IPS-18c (cell line): ENCODE measurements at regions not wholly inside any gene's neighbourhood (a gene's known extent, or its start where the extent isn't known, plus 50 kb on each side); places are given as distances from the start of the nearest gene placed in this dataset.
"Not testable (repeated sequence)": the region's sequence is repeated elsewhere in the genome, so short reads cannot be mapped to it uniquely, and the experiment has no call there.

ENCODE experiments used
- H3K4me3 ChIP-seq: 2 replicates; pipeline ENCODE4 v1.7.0; 2013; ENCODE audit warnings: low read depth, mild to moderate bottlenecking, low read length, moderate library complexity; ENCODE audit not compliant: insufficient read depth
- H3K9me3 ChIP-seq: one replicate; pipeline ENCODE4 v1.6.1; 2013; ENCODE audit warnings: mild to moderate bottlenecking, low read length, moderate library complexity; ENCODE audit not compliant: control insufficient read depth, insufficient read depth

- Histone ChIP-seq H3K9me3 (no peaks in the 10 kb centered on the region), H3K4me3 (no peak overlapping the region)
Measured at GRCh38 chr5:62779010-62779422, 200.4 kb downstream of the LRRC70 start.

GRCh38 chr5:62778316-62779009 is 199.8 kb downstream of the LRRC70 start:
- Histone ChIP-seq H3K9me3 (no peaks in the 10 kb centered on the region), H3K4me3 (no peak overlapping the region)

GRCh38 chr5:62777081-62777480 is 198.5 kb downstream of the LRRC70 start:
- not testable (repeated sequence) for H3K9me3 ChIP-seq, H3K4me3 ChIP-seq

- H3K9me3 ChIP-seq, H3K4me3 ChIP-seq: not testable (repeated sequence)
Measured at GRCh38 chr5:62776592-62776991, 198.0 kb downstream of the LRRC70 start.

- H3K4me3 ChIP-seq: no peak overlapping the region
- H3K9me3 ChIP-seq: no peaks in the 10 kb centered on the region
Measured at GRCh38 chr5:62773460-62773859, 194.8 kb downstream of the LRRC70 start.

GRCh38 chr5:62771341-62771740 is 192.7 kb downstream of the LRRC70 start:
- H3K9me3 ChIP-seq: no peaks in the 10 kb centered on the region

GRCh38 chr5:62767650-62768049 is 189.0 kb downstream of the LRRC70 start:
- no peaks in the 10 kb centered on the region for H3K9me3 ChIP-seq
- no peak overlapping the region for H3K4me3 ChIP-seq

More at GRCh38 chr5:62771341-62771740, 192.7 kb downstream of the LRRC70 start:
- no peak overlapping the region for H3K4me3 ChIP-seq

- Histone ChIP-seq H3K4me3 (no peak overlapping the region), H3K9me3 (no peaks in the 10 kb centered on the region)
Measured at GRCh38 chr5:62767077-62767476, 188.5 kb downstream of the LRRC70 start.

- Histone ChIP-seq H3K9me3 (no peaks in the 10 kb centered on the region), H3K4me3 (no peak overlapping the region)
Measured at GRCh38 chr5:62762503-62762902, 183.9 kb downstream of the LRRC70 start.

- not testable (repeated sequence) for H3K9me3 ChIP-seq, H3K4me3 ChIP-seq
Measured at GRCh38 chr5:62757686-62758085, 179.1 kb downstream of the LRRC70 start.

GRCh38 chr5:62752998-62753367 is 174.4 kb downstream of the LRRC70 start:
- H3K9me3 ChIP-seq, H3K4me3 ChIP-seq: not testable (repeated sequence)

GRCh38 chr5:62752056-62752997 is 173.7 kb downstream of the LRRC70 start:
- H3K9me3 ChIP-seq, H3K4me3 ChIP-seq: not testable (repeated sequence)

- Histone ChIP-seq H3K4me3 (no peak overlapping the region), H3K9me3 (no peaks in the 10 kb centered on the region)
Measured at GRCh38 chr5:62742207-62742606, 163.6 kb downstream of the LRRC70 start.

- no peak overlapping the region for H3K4me3 ChIP-seq
- no peaks in the 10 kb centered on the region for H3K9me3 ChIP-seq
Measured at GRCh38 chr5:62741761-62742160, 163.1 kb downstream of the LRRC70 start.

- H3K4me3 ChIP-seq: no peak overlapping the region
- H3K9me3 ChIP-seq: no peaks in the 10 kb centered on the region
Measured at GRCh38 chr5:62737766-62738165, 159.1 kb downstream of the LRRC70 start.

GRCh38 chr5:62732677-62733121 is 154.1 kb downstream of the LRRC70 start:
- H3K9me3 ChIP-seq: no peaks in the 10 kb centered on the region

GRCh38 chr5:62731022-62731421 is 152.4 kb downstream of the LRRC70 start:
- Histone ChIP-seq H3K9me3 (no peaks in the 10 kb centered on the region), H3K4me3 (no peak overlapping the region)

More at GRCh38 chr5:62732677-62733121, 154.1 kb downstream of the LRRC70 start:
- H3K4me3 ChIP-seq: no peak overlapping the region

GRCh38 chr5:62729675-62730074 is 151.1 kb downstream of the LRRC70 start:
- H3K4me3 ChIP-seq: no peak overlapping the region
- H3K9me3 ChIP-seq: no peaks in the 10 kb centered on the region
